HG03432 (cell line): ENCODE measurements at regions not wholly inside any gene's neighbourhood (a gene's known extent, or its start where the extent isn't known, plus 50 kb on each side); places are given as distances from the start of the nearest gene placed in this dataset.

Experiments used
- ATAC-seq: cut with Tn5 transposase; IDR thresholded peaks from one replicate; pipeline ENCODE4 v1.9.1; 2021; ENCODE audit warnings: mild to moderate bottlenecking, moderate library complexity; ENCODE audit not compliant: unreplicated experiment

DNA sequence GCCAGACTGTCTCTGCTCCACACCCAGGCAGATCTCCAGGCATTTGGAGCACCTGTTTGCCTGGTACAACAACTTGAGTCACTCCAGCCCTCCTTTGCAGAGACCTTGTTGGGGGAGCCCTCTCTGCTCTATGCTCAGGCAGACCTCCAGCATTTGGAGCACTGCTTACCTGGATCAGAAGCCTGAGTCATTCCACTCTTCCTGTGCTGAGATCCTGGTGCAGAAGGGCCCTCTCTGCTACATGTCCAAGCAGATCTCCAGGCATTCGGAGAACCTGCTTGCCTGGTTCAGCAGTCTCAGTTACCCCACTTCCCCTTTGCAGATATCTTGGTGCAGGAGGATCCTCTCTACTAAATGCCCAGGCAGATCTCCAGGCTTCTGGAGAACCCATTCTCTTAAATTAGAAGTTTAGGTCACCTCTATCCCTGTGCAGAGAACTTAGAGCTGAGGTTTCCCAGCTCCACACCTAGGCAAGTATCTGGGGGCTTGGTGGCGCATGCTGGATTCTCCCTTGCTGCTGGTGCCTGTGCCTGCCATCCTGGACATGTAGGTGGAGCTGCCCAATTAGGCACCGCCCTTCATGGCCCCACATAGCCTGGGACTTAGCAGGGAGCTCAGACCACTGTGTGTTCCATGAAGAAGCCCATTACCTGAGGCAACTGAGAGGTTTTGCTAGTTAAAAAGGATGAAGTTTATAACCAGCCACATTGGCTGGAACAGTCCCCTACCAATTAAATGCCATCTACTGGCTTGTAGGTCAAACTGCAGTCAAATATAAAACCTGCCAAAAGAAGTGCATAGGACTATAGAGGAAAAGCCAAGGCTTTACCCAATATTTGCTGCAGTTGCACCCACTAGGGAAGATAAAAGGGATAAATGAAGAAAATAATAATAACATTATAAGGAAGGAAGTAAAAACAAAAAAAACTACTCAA, 97.6 kb upstream of the SLITRK6 start:
- ATAC-seq = no peak

GRCh38 chr13:85887406-85887805, 88.2 kb upstream of the SLITRK6 start:
- no peak for ATAC-seq

DNA sequence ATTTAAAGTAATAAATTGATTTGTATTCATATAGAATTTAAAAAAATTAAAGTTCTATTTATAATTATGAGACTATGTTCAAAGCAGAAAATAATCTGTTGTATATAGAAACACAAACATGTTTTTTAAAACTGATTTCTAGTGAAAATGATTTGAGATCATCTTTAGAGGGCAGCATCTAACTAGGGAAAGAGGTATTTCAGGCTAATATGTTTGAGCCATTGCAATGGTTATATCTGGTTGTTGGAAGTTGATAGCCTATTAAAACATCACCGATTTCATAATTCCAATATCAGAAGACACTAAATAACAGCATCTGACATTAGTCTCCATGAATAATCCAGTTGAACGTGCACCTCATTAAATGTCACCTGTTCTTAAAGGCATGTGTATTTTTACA, 79.8 kb upstream of the SLITRK6 start:
- no peak for ATAC-seq

DNA sequence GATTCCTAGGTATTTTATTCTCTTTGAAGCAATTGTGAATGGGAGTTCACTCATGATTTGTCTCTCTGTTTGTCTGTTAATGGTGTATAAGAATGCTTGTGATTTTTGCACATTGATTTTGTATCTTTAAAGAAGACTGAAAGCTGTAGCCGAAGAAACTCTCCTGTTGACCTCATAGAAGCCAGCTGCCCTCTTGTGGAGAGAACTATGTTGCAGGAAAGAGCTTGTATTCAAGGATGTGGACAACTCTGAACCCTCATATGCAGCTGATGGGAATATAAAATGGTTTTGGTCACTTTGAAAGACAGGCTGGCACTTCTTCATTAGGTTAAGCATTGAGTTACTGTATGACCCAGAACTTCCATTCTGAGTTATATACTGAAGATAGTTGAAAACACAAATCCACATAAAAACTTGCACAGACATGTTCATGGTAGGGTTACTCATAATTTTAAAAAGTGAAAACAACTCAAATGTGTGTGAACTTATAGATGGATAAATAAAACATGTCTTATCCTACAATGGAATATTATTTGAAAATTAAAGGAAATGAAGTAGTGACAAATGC, 65.8 kb upstream of the SLITRK6 start:
- no peak for ATAC-seq

GRCh38 chr13:85853901-85854663, 54.9 kb upstream of the SLITRK6 start:
- ATAC-seq = no peak

DNA sequence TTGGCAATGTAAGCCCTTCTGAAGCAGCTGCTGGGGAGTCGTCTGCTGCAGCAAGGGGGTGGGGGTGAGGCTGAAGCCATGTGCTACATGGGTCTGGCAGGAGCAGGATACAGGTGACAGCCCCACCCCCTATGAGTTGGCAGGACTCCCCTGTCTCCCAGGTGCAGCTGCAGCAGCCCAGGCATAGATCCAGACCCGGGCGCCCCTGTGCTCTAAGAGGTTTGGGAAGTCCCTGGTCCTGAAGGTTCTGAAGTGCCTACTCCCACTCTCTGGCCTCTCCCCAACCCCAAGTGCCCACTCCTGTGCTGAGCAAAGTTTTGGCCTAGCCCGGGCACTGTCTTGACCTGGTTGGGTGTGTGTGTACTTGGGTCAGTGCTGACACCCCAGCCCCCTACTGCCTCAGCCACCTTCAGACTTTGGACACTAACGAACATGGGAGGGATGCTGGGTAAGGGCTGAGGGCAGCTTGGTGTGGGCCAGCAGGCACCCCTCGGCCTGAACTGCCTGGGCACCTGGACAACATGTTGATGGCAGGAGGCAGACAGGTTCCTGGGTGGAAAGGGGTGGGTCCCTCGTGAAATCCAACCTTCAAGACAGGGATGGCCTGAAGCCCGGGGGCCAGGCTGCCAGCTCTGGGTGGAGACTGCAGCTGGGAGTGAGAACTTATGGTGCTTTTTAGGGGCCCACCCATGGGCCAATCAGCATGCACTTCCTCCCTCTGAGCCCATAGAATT, 54.1 kb upstream of the SLITRK6 start:
- no peak for ATAC-seq
